ENCODE measurements at regions not wholly inside any gene's neighbourhood (a gene's known extent, or its start where the extent isn't known, plus 50 kb on each side); places are given as distances from the start of the nearest gene placed in this dataset.

DNA sequence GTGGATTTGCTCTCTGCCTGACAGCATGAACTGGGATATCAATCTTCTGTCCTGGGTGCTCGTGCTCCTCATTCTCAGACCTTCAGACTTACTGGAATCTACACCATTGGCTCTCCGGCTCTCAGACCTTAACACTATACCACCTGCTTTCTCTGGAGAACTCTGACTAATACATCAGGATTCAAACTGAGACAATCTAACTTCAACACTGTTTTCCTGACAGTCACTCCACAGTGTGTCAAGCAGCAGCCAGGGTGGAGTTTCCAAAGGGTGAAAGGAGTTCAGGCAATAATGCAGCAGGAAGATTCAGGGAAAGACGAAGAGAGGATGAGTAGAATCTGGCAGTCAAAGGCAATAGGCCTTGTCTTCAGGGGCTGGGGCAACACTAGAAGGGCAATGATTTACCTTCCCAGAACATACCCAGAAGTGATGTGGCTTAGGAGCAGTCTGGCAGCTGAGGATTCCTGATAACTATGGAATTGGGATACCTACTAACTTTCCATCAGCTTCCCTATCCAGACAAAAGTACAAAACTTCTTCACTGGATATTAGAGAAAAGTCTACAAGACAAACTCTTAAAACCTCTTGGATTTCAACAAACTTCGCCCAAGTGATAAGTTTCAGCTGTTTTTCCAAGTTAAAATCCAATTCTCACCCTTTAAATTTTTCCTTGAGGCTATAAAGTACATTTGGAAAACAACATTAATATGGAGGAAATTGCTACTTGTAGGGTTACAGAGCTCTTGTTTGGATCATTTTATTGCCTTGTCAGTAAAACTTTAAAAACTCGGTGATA is 58.4 kb upstream of the SLIT2 start (continued):
- TF ChIP-seq, protein P1, sequence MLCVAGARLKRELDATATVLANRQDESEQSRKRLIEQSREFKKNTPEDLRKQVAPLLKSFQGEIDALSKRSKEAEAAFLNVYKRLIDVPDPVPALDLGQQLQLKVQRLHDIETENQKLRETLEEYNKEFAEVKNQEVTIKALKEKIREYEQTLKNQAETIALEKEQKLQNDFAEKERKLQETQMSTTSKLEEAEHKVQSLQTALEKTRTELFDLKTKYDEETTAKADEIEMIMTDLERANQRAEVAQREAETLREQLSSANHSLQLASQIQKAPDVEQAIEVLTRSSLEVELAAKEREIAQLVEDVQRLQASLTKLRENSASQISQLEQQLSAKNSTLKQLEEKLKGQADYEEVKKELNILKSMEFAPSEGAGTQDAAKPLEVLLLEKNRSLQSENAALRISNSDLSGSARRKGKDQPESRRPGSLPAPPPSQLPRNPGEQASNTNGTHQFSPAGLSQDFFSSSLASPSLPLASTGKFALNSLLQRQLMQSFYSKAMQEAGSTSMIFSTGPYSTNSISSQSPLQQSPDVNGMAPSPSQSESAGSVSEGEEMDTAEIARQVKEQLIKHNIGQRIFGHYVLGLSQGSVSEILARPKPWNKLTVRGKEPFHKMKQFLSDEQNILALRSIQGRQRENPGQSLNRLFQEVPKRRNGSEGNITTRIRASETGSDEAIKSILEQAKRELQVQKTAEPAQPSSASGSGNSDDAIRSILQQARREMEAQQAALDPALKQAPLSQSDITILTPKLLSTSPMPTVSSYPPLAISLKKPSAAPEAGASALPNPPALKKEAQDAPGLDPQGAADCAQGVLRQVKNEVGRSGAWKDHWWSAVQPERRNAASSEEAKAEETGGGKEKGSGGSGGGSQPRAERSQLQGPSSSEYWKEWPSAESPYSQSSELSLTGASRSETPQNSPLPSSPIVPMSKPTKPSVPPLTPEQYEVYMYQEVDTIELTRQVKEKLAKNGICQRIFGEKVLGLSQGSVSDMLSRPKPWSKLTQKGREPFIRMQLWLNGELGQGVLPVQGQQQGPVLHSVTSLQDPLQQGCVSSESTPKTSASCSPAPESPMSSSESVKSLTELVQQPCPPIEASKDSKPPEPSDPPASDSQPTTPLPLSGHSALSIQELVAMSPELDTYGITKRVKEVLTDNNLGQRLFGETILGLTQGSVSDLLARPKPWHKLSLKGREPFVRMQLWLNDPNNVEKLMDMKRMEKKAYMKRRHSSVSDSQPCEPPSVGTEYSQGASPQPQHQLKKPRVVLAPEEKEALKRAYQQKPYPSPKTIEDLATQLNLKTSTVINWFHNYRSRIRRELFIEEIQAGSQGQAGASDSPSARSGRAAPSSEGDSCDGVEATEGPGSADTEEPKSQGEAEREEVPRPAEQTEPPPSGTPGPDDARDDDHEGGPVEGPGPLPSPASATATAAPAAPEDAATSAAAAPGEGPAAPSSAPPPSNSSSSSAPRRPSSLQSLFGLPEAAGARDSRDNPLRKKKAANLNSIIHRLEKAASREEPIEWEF (IDR thresholded peaks at IDR 0.05; ENCODE audit: insufficient replicate concordance, low read depth, low read length), result no peak
- TF ChIP-seq KLF5 (IDR thresholded peaks at IDR 0.05; ENCODE audit: partially characterized antibody) (no peak), RUNX3 (IDR thresholded peaks at IDR 0.05; ENCODE audit: low read length) (no peak)

DNA sequence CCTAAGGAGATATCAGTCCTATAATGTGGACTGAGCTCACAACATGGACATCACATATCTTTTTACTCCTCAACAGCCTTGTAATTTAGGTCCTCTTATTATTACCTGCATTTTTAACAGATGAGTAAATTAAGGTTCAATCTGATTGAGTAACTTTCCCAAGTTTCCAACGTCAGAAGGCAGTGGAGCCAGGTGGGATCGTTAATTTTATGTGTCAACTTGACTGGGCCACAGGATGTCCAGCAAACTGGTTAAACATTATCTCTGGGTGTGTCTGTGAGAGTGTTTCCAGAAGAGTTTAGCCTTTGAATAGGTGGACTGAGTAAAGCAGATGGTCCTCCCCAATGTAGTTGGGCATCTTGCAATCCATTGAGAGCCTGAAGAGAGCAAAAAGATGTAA is 59.0 kb upstream of the SLIT2 start:
- Histone ChIP-seq H2AFZ (ENCODE audit: control insufficient read depth, low read depth, low read length) (no peak overlapping the region), H3K4me3 (no peak overlapping the region), H3K27ac (ENCODE audit: control insufficient read depth, insufficient read depth) (no peak overlapping the region), H3K36me3 (ENCODE audit: control insufficient read depth in 2 of 2, insufficient read depth in 2 of 2, low read length in 1 of 2) (no peaks in the 10 kb centered on the region), H4K20me1 (ENCODE audit: control insufficient read depth, insufficient read depth) (no peaks in the 10 kb centered on the region), H3K9me3 (replicated peaks; ENCODE audit: control insufficient read depth, insufficient read depth, low read length) (no peaks in the 10 kb centered on the region), H3K4me2 (ENCODE audit: control insufficient read depth, insufficient read depth) (no peak overlapping the region), H3K27me3 (replicated peaks in 1 of 2; ENCODE audit: control insufficient read depth in 2 of 2, insufficient read depth in 2 of 2, low read length in 1 of 2) (no peaks in the 10 kb centered on the region), H3K79me2 (ENCODE audit: control insufficient read depth, insufficient read depth, low read length) (no peaks in the 10 kb centered on the region), H3K4me1 (ENCODE audit: control insufficient read depth, insufficient read depth, low read length) (no peaks in the 10 kb centered on the region), H3K9ac (ENCODE audit: control insufficient read depth, insufficient read depth, low read length) (no peak overlapping the region)
- DNase-seq (ENCODE audit: low read depth, low spot score) (no peak), FAIRE-seq (no peak), ATAC-seq (no peak)
- CTCF ChIA-PET, result no interaction called here
- POLR2A ChIA-PET, result no interaction called here
- BruUV-seq (replicated peaks), result no TSS peak
- in situ Hi-C loops (cut with MboI), result no loop called here
- SMC1A ChIA-PET (ENCODE audit: uncharacterized antibody, unreplicated experiment), result no interaction called here
- TF ChIP-seq GATAD2B (conservative IDR thresholded peaks at IDR 0.05; ENCODE audit: low read depth), result no peak
- TF ChIP-seq, protein P2, sequence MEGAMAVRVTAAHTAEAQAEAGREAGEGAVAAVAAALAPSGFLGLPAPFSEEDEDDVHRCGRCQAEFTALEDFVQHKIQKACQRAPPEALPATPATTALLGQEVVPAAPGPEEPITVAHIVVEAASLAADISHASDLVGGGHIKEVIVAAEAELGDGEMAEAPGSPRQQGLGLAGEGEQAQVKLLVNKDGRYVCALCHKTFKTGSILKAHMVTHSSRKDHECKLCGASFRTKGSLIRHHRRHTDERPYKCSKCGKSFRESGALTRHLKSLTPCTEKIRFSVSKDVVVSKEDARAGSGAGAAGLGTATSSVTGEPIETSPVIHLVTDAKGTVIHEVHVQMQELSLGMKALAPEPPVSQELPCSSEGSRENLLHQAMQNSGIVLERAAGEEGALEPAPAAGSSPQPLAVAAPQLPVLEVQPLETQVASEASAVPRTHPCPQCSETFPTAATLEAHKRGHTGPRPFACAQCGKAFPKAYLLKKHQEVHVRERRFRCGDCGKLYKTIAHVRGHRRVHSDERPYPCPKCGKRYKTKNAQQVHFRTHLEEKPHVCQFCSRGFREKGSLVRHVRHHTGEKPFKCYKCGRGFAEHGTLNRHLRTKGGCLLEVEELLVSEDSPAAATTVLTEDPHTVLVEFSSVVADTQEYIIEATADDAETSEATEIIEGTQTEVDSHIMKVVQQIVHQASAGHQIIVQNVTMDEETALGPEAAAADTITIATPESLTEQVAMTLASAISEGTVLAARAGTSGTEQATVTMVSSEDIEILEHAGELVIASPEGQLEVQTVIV (IDR thresholded peaks at IDR 0.05; ENCODE audit: borderline replicate concordance, partially characterized antibody), result no peak
- TF ChIP-seq TAF1 (IDR thresholded peaks at IDR 0.05; ENCODE audit: borderline replicate concordance, low read depth, low read length), result no peak
- TF ChIP-seq BMI1 (IDR thresholded peaks at IDR 0.05; ENCODE audit: borderline replicate concordance), result no peak
- TF ChIP-seq PML (IDR thresholded peaks at IDR 0.05; ENCODE audit: low read length), result no peak
- TF ChIP-seq, protein P3, sequence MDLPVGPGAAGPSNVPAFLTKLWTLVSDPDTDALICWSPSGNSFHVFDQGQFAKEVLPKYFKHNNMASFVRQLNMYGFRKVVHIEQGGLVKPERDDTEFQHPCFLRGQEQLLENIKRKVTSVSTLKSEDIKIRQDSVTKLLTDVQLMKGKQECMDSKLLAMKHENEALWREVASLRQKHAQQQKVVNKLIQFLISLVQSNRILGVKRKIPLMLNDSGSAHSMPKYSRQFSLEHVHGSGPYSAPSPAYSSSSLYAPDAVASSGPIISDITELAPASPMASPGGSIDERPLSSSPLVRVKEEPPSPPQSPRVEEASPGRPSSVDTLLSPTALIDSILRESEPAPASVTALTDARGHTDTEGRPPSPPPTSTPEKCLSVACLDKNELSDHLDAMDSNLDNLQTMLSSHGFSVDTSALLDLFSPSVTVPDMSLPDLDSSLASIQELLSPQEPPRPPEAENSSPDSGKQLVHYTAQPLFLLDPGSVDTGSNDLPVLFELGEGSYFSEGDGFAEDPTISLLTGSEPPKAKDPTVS (IDR thresholded peaks at IDR 0.05; ENCODE audit: low read depth, low read length), result no peak
- 0% methylated on average over 2 of the region's 2 CpGs for WGBS (ENCODE audit: insufficient coverage, insufficient replicate concordance, low lambda C conversion rate, missing lambda C conversion rate)
- RAD21 ChIA-PET (ENCODE audit: unreplicated experiment), result no interaction called here
- intact Hi-C loops (cut with micrococcal nuclease; ENCODE audit: unreplicated experiment), result no loop called here

Measured in GM12878 (cell line).